Spleen (tissue), 7 donors: ENCODE measurements at regions not wholly inside any gene's neighbourhood (a gene's known extent, or its start where the extent isn't known, plus 50 kb on each side); places are given as distances from the start of the nearest gene placed in this dataset.
"Not testable (repeated sequence)": the region's sequence is repeated elsewhere in the genome, so short reads cannot be mapped to it uniquely, and the experiment has no call there.

Experiments
- CTCF ChIP-seq, 11 experiments: fragments of 200-600 bp in 7 of 11; fragments of 450-650 bp in 4 of 11; sonication (generic) in 4 of 11; IDR thresholded peaks in 8 of 11; conservative IDR thresholded peaks in 3 of 11; 1 replicate in 7 of 11; 2 replicates in 4 of 11; pipeline versions ENCODE4 v1.4.0 to v1.8.0; 2016 to 2021; ENCODE audit warnings: antibody characterized with exemption in 11 of 11, inconsistent platforms in 4 of 11, mild to moderate bottlenecking in 1 of 11
- POLR2A ChIP-seq, 3 donors: fragments of 450-650 bp; IDR thresholded peaks; one replicate each; pipeline ENCODE4 v1.5.1; 2017; ENCODE audit warnings: antibody characterized with exemption in 3 of 3, mild to moderate bottlenecking in 1 of 3
- POLR2AphosphoS5 ChIP-seq, 3 donors: sonication (generic); formaldehyde crosslinking; IDR thresholded peaks; one replicate each; pipeline ENCODE4 v1.5.1; 2017; ENCODE audit warnings: antibody characterized with exemption in 3 of 3
- donor health status: DM: no; HTN: no; CAD: no; lungs with moderate emphysema.
- donor health status: DM: no; HTN: no; CAD: no.
- donor health status: DM: no; HTN: no; CAD: no.

DNA sequence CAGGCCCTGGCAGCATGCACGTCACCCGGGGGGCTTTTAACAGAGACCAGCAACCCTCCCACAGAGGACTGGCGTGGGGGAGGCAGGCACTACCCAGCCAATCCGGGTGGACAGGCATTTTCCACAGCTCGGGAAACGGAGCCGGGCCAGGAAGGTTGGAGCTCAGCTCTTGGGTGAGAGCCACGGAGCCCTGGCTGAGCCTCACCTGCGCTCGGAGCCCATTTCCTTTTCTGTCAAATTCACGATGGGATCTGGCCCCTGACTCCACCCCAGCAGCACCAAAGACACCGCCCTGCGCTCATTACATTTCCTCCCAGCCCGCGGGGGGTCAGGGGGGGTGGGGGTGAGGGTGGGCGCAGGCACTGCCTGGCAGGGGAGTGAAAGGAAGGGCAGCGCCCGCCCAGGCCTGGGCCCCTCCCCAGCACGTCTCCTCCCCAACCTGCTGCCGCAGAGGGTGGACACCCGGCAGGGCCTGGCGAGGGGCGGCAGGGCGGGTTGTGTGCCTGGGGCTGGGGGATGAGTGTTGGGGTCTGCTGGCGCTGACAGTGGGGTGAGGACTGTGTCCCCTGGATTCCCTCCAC is 145.4 kb downstream of the LAT start:
- TF ChIP-seq CTCF (IDR thresholded peaks at IDR 0.05 in 8 of 11, conservative IDR thresholded peaks at IDR 0.05 in 3 of 11); POLR2A (IDR thresholded peaks at IDR 0.05); POLR2AphosphoS5 (IDR thresholded peaks at IDR 0.05): not testable (repeated sequence)
